HG03342 (cell line): ENCODE measurements at regions not wholly inside any gene's neighbourhood (a gene's known extent, or its start where the extent isn't known, plus 50 kb on each side); places are given as distances from the start of the nearest gene placed in this dataset.
A peak's percentile ranks its signal among the peaks of the same experiment; 100 is the strongest.
"Not testable (repeated sequence)": the region's sequence is repeated elsewhere in the genome, so short reads cannot be mapped to it uniquely, and the experiment has no call there.

Experiments
- ATAC-seq: cut with Tn5 transposase; IDR thresholded peaks from one replicate; pipeline ENCODE4 v1.9.1; 2021; ENCODE audit warnings: mild to moderate bottlenecking, moderate library complexity; ENCODE audit not compliant: unreplicated experiment

DNA sequence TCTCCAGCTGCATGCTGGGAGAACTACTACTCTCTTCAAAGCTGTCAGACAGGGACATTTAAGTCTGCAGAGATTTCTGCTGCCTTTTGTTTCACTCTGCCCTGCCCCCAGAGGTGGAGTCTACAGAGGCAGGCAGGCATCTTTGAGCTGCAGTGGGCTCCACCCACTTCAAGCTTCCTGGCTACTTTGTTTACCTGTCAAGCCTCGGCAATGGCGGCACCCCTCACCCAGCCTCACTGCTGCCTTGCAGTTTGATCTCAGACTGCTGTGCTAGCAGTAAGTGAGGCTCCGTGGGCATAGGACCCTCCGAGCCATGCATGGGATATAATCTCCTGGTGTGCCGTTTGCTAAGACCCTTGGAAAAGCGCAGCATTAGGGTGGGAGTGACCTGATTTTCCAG, 61.7 kb downstream of the DMRTA1 start:
- ATAC-seq: not testable (repeated sequence)

DNA sequence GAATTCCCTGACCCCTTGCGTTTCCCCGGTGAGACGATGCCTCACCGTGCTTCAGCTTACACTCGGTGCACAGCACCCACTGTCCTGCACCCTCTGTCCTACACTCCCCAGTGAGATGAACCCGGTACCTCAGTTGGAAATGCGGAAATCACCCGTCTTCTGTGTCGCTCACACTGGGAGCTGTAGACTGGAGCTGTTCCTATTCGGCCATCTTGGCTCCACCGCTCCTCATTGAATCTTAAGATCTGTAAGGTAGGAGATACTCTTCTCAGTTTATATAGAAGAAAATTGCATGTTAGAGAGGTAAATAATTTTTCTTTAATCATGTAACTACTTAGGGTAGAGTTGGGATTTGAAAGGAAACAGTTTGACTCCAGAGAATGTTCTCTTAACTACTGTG, 62.2 kb downstream of the DMRTA1 start:
- ATAC-seq: no peak

DNA sequence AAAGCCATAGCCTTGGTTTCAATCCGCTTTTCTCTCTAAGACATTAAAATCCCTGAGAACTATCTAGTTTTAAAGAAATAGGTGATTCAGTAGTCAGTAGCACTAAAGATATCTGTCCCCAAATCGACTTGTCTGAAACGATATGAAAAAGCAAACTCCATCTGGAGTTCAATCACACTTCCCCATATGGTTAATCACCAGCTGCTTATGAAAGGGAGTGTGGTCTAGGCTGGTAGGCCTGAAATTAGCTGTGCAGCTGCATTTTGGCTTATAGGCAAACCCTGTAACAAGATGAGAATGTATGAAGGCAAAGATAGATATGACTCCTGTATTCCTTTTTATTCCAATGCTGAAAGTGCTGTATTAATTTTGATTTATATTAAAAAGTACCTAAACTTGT, 65.9 kb downstream of the DMRTA1 start:
- peak; percentile 75 for ATAC-seq

DNA sequence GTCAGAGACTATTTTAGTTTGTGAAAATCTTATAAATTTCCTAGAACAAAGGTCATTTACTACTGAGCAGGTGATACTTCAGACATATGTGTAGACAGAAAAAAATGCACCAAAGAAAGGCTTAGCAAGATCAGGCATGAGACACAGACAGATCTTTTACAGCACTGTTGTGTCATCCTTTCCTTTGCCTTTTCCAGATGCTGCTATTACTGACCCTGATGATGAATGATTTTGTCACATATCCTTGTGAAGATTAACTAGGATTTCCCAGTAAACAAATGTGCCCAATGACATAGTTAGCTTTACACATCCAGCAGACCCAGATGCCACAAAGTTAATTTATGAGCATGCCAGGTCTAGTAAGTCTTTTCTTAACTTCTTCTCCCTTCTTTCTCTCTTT, 68.2 kb downstream of the DMRTA1 start:
- no peak for ATAC-seq

DNA sequence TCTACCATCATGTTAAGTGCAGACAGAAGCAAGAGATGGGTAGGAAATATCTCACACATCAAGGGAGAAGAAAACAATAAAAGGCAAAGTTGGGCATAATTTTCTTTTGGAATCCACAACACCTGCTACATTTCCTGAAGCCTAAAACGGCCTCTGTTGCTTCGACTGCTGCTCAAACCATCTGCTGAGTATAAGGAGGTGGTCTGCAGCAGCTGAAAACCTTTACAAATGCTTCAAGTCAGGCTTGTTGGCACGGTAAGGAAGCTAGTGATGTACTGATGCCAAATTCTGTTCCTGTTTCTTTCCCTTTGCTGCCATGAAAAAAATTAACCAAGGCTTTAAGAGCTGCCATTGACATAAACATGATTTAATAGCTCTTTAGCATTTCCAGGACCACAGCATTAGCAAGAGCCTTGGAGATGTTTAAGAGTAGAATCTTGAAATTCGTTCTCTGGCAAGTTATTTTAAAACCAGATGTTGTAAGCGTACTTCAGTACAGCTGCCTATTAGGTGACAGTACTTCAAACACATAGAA, 75.6 kb downstream of the DMRTA1 start:
- no peak for ATAC-seq

DNA sequence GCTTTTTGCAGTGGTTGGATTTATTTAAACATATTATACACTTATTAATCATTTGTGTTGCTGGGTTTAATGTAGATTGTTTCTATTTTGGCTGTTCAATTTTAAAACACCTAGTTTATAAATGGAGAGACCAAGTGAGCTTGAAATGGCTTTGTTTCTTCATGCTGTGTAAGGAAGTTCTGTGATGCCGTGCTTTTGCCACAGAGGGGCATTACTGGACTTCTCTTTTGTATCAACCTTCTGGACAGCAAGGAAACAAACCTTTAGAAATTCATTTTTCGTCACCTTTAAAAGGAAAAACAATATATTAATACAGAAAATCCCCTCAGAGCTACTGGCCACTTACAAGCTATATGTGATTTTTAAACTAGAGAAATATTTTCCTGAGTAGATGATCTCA, 81.9 kb downstream of the DMRTA1 start:
- no peak for ATAC-seq

DNA sequence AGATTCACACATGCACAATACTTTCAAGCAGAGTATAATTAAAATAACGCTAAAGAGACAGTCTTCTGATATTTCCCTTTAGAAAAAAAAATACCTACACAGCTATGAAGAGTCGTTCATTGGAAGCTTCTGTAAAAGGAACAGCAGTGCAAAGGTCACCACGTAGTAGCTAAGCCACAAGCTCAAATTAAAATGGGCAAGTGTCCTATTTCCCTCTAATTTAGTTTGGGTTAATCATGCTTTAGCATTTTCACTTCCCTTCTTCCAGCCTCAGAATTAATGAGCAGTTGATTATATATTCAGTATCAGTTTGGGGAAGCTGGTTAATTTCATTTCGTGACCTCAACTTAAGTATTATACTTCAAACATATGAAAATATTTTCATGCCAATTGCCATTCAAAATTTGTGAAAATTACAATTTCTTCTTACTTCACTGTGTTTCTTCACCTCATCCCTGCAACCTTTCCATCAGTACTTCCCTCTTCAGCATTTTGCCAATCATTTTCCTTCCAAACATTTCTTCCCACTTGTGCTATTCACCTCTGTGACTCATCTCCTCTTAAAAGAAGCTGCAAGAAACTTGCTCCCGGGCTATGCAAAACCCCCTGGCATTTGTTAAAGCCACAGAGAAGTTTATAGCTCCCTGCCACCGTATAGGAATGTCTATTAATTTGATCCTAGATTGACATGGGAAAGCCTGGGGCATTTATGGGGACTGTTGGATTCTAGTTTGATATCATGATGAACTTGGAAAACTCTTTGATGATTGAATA, 83.0 kb downstream of the DMRTA1 start:
- ATAC-seq: no peak

DNA sequence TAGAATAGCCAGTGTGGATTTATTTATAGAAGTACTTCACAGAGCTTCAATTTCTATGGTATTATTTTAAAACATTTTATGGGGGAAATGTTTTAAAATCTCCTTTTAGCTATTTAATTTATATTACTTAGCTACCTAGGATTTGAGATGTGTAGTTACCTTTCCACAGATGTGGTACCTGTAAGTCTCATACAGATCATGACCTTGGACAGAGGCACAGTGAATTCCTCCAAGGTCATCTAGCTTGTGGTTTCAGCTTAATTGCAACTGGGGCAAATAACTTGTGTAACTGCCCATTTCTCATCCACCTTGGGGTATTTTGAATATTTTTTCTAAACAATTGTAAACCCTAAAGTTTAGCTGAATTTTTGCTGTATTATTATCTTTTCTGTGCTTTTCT, 89.2 kb downstream of the DMRTA1 start:
- no peak for ATAC-seq

DNA sequence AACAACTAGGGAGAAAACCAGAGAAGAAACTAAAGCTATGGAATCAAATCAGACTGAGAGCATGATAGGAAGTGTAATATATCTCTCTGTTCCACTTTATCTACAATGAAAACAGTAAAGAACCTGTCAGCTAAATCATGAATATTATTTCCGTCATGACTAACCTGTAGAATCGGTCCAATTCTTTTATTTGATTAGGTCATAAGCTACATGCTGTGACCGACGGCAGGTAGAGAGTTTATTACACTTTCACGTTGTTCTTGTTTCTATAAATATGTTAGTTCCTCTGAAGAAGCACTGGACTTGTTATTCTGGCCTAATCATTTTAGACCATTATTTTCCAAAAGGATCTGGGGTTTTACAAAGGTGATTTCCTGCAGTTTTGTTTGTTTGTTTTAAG, 91.1 kb downstream of the DMRTA1 start:
- ATAC-seq: no peak

DNA sequence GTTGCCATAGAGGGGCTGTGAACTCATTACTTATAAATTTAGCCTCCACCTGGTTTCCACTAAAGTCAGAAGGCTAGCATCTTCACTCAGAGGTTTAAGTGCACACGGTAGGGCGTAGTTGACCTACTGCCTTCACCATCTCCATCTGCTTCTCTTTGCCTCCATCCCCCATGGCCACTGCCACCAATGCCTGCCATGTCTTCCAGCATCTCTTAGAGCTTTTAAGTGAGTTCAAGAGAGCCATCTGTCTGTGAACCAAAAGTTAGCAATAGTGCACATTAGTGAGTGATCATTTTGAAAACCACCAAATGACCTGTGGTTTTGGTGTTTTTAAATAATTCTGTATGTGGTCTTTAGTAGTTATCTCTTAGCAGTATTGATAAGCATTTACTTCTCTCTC, 102.0 kb downstream of the DMRTA1 start:
- no peak for ATAC-seq

DNA sequence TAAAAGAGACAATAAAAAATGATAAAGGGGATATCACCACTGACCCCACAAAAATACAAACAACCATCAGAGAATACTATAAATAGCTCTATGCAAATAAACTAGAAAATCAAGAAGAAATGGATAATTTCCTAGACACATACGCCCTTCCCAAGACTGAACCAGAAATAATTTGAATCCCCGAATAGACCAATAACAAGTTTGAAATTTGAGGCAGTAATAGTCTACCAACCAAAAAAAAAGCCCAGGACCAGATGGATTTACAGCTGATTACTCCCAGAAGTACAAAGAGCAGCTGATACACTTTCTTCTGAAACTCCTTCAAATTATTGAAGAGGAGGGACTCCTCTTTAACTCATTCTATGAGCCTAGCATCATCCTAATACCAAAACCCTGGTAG, 128.1 kb downstream of the DMRTA1 start:
- ATAC-seq: no peak

DNA sequence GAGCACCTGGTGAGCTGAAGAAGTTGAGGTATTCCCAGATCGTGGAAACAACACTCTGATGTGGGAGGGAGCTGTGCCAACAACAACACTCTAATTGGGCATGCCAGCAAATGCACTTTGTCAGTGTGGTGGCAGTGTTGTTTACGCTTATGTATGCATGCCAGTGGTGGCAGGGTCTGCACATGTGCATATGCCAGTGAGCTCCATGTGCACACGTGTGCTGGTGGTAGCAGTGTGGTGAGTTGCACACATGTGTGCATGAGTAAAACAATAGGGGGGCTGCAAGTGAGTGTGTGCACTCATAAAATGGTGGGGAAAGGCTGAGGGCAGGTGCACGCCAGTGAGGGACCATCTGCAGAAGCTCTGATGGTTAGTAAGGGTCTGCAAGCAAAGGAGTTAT, 134.2 kb downstream of the DMRTA1 start:
- no peak for ATAC-seq

DNA sequence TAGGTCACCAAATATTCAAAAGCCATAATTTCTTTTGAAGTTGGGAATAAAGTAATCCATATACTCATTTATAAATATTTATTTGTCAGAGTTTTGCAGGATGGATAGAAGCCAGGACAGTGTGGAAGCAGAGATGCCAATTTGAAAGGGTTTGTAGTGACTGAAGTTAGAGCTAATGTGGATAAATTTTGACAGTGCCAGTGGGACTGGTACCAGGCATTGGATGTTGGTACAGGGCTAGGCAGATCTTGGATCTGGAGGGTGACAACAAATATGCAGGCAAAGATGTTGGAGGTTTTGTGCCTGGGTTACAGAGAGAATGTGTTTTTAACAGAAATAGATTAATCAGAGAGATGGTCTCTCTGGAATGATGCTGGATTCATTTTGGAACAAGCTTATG, 135.6 kb downstream of the DMRTA1 start:
- no peak for ATAC-seq

DNA sequence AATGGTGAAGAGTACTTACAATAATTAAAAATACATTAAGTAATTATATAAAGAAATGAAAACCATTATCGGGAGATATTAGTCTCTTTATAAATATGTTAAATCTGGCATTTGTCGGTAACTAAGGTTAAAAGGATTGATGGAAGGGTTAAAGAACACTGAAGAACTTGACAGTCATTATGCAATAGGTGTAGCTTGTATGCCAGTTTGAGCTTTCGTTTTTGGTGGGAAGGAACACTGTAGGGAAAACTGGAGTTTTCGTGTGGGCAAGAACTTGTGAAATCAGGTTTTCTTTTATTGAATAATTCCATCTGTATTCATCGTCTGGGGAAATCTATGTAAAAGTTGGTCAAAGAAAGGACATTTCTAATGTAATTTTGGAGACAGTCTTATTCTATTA, 142.3 kb downstream of the DMRTA1 start:
- ATAC-seq: no peak

DNA sequence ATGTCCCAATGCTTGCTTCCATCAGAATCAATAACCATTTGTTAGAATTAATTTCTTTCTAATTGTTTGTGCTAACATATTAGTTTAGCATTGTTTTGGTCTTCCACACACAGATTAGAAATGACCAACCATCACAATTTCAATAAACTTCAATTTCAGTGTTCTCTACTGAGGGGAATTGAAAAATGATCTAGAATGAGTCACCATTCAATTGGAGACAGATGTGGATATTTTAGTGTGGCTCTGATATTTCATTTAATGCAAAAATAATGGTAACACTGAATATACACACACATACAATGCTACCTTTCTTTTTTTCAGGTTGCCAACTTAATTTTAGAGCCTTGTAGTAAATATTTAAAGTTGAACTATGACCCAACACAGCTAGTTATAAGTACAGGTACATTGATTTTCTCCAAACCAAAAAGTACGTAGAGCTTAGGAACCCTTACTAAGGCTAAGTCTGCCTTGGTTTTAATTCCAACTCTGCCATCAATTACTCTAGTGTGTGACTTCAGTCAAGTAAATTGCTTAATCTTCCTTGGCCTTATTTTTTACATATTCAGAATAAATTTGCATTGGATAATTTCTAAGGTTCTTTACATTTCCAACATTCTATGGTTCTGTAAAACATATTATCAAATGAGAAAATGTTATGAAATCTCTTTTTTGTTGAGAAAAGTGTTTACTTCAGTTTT, 143.9 kb downstream of the DMRTA1 start:
- no peak for ATAC-seq

DNA sequence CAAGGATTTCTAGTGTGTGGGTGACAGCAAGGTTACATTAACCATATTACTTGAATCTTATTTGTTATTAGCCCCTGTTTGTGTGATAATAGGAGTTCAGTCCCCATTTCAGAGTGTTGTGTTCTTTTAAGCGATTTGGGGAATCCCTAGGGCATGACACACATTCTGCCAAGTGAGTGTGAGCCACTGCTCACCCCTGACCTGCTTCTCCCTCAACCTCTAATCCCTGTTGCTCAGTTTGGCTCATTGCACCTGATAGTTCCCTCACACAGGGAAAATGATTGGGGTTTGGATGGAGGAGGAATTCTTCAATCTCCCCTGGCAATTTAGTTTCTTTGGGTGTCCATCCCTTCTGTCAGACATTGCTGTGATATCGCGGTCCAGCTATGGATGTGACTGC, 149.2 kb downstream of the DMRTA1 start:
- no peak for ATAC-seq

DNA sequence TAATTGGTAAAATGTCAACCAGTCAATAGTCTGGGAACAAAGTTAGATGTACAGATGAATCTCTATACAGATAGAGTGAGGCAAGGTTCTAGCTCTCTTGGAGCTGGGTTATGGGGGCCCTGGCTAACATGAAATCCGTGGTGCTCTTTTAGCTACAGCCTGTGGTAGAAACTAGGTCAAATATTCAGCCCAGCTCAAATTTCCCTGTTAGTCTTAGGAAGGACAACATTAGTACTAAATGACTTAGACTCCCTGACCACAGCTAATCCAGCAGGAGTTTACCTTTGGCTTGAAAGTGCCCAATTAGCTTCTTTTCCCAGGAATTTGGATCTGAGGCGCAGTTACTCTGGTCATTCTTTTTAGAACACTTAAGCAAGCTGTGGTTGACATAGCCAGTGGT, 170.5 kb downstream of the DMRTA1 start:
- ATAC-seq: no peak

DNA sequence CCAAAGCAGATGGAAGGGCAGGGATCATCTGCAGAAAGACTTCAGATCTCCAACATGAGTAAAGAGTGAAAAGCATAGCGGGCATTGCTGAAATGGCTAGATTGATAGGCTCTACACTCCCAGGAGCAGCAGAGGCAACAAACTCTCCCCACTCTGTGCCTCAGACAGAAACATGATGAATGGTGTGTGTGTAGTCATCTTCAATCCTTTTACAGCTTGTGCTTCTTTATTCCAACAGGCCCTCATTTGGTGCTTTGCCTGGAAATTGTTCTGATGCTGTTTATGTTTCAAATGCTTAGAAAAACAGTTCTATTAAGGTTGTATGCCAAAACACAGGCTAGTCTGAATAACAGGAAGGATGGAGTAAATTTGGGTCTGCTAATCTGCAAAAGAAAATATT, 176.2 kb downstream of the DMRTA1 start:
- no peak for ATAC-seq

DNA sequence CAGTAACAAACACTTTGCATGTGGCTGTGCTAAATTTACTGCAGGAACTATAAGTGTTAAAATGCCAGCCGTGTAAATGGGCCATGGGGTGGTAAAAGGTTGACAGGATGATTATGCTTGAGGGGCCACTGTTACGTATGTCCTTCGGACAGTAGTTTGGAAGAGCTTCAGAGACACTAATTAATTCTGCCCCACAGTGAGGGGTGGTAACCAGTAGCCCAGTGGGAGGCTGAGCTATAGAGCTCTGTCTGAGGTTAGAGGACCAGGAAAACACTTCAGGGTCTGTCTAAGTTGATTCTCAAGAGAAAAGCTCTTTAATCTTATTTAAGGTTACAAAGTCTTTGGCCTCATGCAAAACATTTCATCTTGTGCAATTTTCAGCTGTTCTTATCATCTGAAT, 176.6 kb downstream of the DMRTA1 start:
- ATAC-seq: no peak

DNA sequence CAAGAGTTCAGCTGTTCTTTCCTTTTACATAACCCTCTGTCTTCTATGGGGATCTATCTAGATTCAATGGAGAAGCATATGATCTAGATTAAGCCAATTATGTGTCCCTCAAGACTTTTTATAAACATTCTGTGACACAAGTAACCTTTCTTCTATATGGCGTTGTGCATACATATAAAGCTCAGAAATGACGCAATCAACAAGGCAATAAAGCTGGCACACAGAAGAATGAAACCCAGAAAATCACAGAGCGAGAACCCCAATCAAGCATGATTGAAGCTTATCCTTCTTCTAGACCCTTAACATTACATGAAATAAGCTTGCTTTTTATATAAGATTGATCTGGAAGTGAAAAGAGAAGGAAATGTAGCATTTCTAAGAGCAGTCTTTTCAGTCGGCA, 178.9 kb downstream of the DMRTA1 start:
- ATAC-seq: no peak

DNA sequence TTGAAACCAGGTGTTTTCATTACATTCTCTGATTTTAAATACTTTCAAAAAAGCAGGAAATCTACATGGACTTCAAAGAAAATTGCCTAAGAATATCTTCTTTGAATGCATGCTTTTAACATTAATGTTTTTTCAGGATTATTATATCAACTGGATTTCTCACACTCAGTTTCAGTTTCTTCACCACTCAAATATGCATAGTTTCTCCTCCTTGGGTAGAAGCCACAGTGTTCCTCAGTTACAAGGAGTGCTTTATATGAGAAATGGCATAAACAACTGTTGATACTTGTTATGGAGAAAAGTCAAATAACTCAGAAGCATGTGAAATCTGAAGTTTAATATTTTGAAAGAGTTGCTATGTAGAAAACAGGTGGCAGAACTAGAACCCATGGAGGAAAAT, 196.9 kb downstream of the DMRTA1 start:
- no peak for ATAC-seq

DNA sequence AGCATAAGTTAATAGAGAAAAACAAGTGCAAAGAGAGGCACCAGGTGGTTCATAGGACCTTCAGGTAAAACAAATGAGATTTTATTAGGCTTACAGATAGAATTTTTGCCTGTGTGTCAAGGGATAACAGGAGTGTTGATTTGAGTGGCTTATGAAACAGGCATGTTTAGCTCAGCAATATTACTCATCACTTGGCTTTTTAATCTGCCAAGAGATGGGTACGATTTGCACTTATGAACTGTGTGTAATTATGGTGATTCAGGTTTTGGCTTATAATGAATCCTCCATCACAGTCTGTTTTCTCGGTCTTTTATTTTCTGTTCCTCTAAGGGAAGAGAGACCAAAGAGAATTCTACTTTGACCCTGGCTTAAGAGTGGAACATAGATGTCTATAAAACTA, 199.3 kb downstream of the DMRTA1 start:
- ATAC-seq: no peak
